ENCODE measurements at regions not wholly inside any gene's neighbourhood (a gene's known extent, or its start where the extent isn't known, plus 50 kb on each side); places are given as distances from the start of the nearest gene placed in this dataset.

DNA sequence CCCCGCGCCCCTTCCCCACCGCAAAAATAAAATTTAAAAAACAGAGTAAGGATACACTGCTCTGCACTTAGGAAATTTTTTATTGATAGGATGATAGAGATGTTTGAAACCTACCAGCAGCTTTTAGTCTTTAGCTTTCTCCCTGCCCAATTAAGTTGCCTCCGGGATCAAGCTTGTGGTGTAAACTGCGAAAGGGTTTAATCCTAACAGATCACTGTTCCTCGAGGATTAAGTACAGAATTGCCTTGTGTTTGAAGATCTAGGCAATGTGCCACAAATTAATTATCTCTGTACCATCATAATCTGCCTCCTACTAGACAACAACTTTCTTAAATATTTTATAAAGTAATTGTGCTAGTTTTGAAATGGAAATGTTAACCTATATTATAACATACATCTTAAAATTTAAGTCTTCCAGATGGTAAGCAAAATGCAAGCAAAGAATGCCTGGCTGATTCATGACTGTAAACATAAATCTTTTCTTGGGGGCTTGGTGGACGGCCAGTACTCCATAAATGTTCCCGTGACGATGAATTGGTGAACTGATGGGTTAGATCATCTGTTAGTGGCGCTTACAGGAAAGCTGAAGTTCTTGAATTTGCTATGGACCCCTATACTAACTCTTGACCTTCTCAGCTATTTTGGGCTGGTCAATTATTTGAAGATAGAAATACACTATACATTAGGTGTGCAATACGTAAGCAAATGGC lies 58.0 kb upstream of the ARHGAP18 start:
- no peak overlapping the region; the same call in 1 of the 2 replicates for H3K4me3 ChIP-seq (ENCODE audit: low read depth, low read length)
- TF ChIP-seq, protein P1, sequence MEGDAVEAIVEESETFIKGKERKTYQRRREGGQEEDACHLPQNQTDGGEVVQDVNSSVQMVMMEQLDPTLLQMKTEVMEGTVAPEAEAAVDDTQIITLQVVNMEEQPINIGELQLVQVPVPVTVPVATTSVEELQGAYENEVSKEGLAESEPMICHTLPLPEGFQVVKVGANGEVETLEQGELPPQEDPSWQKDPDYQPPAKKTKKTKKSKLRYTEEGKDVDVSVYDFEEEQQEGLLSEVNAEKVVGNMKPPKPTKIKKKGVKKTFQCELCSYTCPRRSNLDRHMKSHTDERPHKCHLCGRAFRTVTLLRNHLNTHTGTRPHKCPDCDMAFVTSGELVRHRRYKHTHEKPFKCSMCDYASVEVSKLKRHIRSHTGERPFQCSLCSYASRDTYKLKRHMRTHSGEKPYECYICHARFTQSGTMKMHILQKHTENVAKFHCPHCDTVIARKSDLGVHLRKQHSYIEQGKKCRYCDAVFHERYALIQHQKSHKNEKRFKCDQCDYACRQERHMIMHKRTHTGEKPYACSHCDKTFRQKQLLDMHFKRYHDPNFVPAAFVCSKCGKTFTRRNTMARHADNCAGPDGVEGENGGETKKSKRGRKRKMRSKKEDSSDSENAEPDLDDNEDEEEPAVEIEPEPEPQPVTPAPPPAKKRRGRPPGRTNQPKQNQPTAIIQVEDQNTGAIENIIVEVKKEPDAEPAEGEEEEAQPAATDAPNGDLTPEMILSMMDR (IDR thresholded peaks at IDR 0.05; ENCODE audit: low read depth, low read length, missing control alignments), result no peak
- DNase-seq (ENCODE audit: low read depth), result no peak

DNA sequence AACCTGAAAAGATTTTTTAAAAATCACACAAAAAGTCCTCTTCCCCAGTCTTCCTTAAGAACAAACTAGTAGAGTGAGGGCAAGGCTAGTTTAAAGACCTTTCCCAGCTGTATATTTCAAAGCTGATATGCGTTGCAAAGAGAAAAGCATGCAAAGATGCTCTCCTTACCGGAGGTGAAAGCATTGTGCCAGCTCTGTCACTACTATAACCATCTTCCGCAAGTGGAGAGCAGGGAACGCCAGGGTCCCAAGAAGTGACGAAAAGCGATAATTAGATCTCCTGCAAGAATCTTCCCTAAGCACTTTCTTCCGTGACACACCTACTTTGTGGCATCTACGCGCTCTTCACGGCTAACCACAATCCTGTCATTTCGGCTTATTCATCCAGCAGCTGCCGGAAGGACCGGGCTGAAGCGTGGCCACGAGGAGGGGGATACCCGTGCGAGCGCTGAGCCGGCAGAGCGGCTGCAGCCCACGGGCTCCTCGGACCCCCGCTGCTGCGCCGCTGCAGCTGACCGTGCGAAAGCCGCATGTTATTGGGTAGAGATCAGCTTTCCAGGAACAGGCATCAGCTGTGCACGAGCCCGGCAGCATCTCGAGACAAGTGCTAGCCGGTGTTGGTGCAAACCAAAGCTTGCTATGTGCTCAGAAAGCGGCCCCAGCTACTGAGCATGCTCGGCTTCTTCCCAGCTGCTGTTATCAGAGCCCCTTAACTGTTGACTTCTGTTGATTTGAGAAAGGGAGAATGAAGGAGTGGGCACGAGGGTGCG lies 57.2 kb upstream of the ARHGAP18 start:
- TF ChIP-seq, protein P1 (IDR thresholded peaks at IDR 0.05; ENCODE audit: low read depth, low read length, missing control alignments), result no peak
- H3K4me3 ChIP-seq (ENCODE audit: low read depth, low read length), result peak overlapping the region; percentile 55

DNA sequence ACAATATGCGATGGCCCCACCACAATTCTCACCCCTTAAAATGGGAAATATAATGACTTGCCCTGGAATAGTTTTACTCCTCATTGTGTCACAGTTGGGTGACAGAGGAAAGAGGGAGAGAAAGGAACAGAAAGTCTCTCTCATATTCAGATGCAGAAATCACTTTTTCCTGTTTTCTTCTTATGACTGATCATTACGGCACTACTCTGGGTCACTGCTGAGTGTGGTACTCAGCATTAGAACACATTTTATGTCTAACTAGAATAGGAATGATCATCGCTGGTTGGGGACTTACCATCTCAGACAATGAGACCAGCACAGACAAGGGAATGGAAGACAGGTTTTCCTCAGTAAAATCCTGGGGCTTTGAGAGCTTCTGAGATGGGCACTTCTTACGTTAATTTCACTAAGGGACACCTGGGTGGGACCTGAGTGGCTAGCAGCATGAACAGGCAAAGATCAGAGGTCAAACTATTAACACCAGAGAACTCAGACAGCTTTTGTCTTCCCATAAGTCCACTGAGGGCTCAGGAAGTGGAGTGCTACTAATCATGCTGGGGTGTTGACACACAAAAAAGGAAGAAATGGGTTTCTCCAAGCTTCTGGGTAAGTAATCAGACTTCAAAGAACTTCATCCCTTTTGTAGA lies 54.9 kb upstream of the ARHGAP18 start:
- H3K4me3 ChIP-seq (ENCODE audit: low read depth, low read length), result no peak overlapping the region
- TF ChIP-seq, protein P1 (IDR thresholded peaks at IDR 0.05; ENCODE audit: low read depth, low read length, missing control alignments), result no peak
- DNase-seq (ENCODE audit: low read depth), result no peak

More for the DNA sequence above, 57.2 kb upstream of the ARHGAP18 start:
- no peak for DNase-seq (ENCODE audit: low read depth)

DNA sequence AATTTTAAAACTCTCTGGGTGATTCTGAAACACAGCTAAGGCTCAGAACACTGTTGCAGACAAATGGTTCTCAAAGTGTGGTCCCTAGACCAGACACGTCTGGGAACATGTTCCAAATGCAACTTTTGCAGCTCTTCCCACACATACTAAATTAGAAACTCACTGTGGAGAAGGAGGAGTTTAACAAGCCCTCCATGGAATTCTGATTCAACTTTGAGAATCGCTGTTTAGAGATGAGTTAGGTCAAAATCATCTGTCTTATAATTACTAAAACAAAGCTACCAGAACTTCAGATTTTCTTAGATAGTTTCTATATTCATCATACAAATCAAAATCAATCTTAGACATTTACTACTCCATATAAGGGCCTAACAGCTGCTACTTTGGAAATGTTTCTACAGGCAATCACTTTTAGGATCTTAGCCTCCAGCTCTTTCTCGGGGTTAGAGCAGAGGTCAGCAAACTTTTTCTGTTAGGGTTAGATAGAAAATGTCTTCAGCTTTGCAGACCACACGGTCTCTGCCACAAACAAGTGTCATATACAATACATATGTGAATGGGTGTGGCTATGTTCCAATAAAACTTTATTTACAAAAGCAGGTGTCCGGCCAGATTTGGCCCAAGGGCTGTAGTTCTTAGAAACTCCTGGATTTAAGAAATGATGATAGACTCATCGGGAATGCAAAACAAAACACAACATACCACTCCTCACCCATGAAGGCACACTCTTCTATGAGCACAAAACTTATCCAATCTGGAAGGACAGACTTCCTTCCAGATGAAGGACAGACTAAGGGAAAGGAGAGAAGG lies 50.0 kb upstream of the ARHGAP18 start:
- TF ChIP-seq, protein P1 (IDR thresholded peaks at IDR 0.05; ENCODE audit: low read depth, low read length, missing control alignments), result no peak
- no peak overlapping the region for H3K4me3 ChIP-seq (ENCODE audit: low read depth, low read length)
- DNase-seq (ENCODE audit: low read depth), result no peak
